Heart right ventricle (tissue), 16 donors: ENCODE measurements at regions not wholly inside any gene's neighbourhood (a gene's known extent, or its start where the extent isn't known, plus 50 kb on each side); places are given as distances from the start of the nearest gene placed in this dataset.

Source experiments
- ATAC-seq, 8 donors: fragments of 200-7000 bp; cut with Tn5 transposase; one replicate each; pipeline ENCODE4 v1.9.1; 2020; ENCODE audit warnings: mild to moderate bottlenecking in 8 of 8, moderate library complexity in 8 of 8, moderate number of reproducible peaks in 1 of 8
- DNase-seq, 2 donors: peaks; one replicate each; pipeline ENCODE4 v3.0.0-alpha.2; 2020
- H3K27ac ChIP-seq, 10 donors: fragments of 200-600 bp; sonication (generic) in 2 of 10; one replicate each; pipeline versions ENCODE4 v1.5.0 to v1.8.0; 2020 to 2022; ENCODE audit warnings: mild to moderate bottlenecking in 3 of 10
- H3K27me3 ChIP-seq, 7 donors: fragments of 200-600 bp; one replicate each; pipeline ENCODE4 v1.8.0; 2021 to 2022; ENCODE audit warnings: mild to moderate bottlenecking in 2 of 7
- H3K36me3 ChIP-seq, 9 donors: fragments of 200-600 bp; sonication (generic) in 1 of 9; one replicate each; pipeline versions ENCODE4 v1.5.0 to v1.8.0; 2020 to 2022; ENCODE audit warnings: mild to moderate bottlenecking in 2 of 9
- H3K4me1 ChIP-seq, 9 donors: fragments of 200-600 bp; sonication (generic) in 1 of 9; one replicate each; pipeline versions ENCODE4 v1.5.0 to v1.8.0; 2020 to 2022; ENCODE audit warnings: mild to moderate bottlenecking in 4 of 9
- H3K4me3 ChIP-seq, 10 donors: fragments of 200-600 bp; sonication (generic) in 2 of 10; one replicate each; pipeline versions ENCODE4 v1.5.0 to v1.8.0; 2020 to 2022; ENCODE audit warnings: mild to moderate bottlenecking in 7 of 10, moderate library complexity in 2 of 10
- H3K9me3 ChIP-seq, 11 donors: fragments of 200-600 bp in 10 of 11; sonication (generic) in 2 of 11; one replicate each; pipeline versions ENCODE4 v1.5.0 to v1.8.0; 2013 to 2022; ENCODE audit warnings: mild to moderate bottlenecking in 2 of 11, control low read depth in 1 of 11, moderate library complexity in 1 of 11
- WGBS, 2 donors: extraction: QIAGEN DNeasy Blood & Tissue Kit; methylation state at CpG; one replicate each; pipeline ENCODE4 v1.1.7; 2013; ENCODE audit warnings: inconsistent platforms in 1 of 2; 5-methylcytosine and 5-hydroxymethylcytosine counted together
- intact Hi-C, 10 donors: fragments of 100-400 bp; cut with DNase I; formaldehyde crosslinking; loops; one replicate each; pipeline versions ENCODE4 v1.11.1 to v1.14.2; 2022
- TF ChIP-seq, protein P1 (sequence below), 9 donors: fragments of 200-600 bp; sonication (generic) in 2 of 9; IDR thresholded peaks; one replicate each; pipeline versions ENCODE4 v1.5.0 to v1.8.0; 2021 to 2022; ENCODE audit warnings: antibody characterized with exemption in 9 of 9, mild to moderate bottlenecking in 5 of 9, moderate library complexity in 1 of 9
- donor health status: Arrhythmogenic right ventricular cardiomyopathy.
- donor health status: ischemic (EF 13 %, LVEDD 7.1; RV severe dilation, severe dysfunction).
- donor health status: healthy with polysubstance abuse.
- donor health status: DM: no; HTN: yes; CAD: no.
- donor health status: DM: no; HTN: no; CAD: no.
- donor health status: ischemic (EF 25% LVEDD 6.9; RV normal size, moderate dysfunction).
- donor health status: ischemic (EF 25% LVEDD 5.7; RV mildly dilated, moderate dysfunction).
- donor health status: healthy.
- donor health status: DM: yes; HTN: yes; CAD: no.
- donor health status: Ischemic cardiomyopathy.
- donor health status: ischemic (EF 35%, LVEDD 5.7; RV mildly dilated, moderate dysfunction).
- donor health status: nonischemic (EF 11% LVEDD 7.7; RV severe dilation, severe dysfunction).
- donor health status: DM: yes; HTN: yes; CAD: no.
- donor health status: PGD.
- donor health status: ischemic (EF 29% LVEDD 5.4; RV normal size, mild dysfunction).
- donor health status: nonischemic (EF 23%, LVEDD 6.1; RV moderate dilation, normal function).

DNA sequence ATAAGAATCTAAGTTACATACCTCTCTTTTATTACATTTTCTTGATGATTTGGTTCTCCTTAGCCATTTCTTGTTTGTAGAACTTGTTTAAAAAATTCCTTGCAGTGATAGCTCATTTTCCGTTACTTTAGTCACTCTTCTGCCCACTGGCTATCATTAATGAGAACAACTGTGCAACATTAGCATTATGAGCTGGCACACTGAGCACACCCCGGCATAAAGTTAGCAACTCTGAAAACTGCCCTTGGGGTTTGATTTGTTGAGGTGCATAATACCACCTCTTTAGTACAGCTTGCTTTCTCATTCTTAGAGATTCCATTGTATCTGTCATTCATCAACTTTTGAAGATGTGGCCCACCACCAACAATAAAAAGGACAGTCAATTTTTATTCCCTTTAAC, 87.6 kb upstream of the ADCY1 start:
- Histone ChIP-seq H3K9me3 (peaks cover 0 to 9% (median 0%) of the 10 kb centered on the region in 11 donors), H3K4me3 (no peak overlapping the region), H3K27me3 (no peaks in the 10 kb centered on the region), H3K27ac (no peak overlapping the region), H3K4me1 (no peaks in the 10 kb centered on the region), H3K36me3 (no peaks in the 10 kb centered on the region)
- no peak for DNase-seq
- ATAC-seq: no peak
- TF ChIP-seq, protein P1, sequence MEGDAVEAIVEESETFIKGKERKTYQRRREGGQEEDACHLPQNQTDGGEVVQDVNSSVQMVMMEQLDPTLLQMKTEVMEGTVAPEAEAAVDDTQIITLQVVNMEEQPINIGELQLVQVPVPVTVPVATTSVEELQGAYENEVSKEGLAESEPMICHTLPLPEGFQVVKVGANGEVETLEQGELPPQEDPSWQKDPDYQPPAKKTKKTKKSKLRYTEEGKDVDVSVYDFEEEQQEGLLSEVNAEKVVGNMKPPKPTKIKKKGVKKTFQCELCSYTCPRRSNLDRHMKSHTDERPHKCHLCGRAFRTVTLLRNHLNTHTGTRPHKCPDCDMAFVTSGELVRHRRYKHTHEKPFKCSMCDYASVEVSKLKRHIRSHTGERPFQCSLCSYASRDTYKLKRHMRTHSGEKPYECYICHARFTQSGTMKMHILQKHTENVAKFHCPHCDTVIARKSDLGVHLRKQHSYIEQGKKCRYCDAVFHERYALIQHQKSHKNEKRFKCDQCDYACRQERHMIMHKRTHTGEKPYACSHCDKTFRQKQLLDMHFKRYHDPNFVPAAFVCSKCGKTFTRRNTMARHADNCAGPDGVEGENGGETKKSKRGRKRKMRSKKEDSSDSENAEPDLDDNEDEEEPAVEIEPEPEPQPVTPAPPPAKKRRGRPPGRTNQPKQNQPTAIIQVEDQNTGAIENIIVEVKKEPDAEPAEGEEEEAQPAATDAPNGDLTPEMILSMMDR (IDR thresholded peaks at IDR 0.05): no peak
- intact Hi-C loops: no loop called here
- WGBS, 2 donors: 92 to 93% methylated on average over 2 of the region's 2 CpGs

DNA sequence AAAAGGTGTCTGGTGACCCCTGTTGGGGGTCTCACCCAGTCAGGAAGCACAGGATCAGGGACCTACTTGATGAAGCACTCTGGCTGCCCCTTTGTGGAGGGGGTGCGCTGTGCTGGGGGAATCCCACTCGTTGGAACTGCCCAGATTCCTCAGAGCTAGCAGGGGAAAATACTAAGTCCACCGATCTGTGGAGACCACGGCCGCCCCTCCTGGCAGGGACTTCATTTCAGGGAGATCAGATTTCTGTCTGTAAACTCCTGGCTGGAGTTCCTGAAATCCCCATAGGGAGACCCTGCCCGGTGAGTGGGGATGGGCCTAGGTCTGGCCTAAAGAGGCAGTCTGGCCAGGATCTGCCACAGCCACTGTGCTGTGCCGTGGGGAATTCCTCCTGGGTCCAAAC, 79.3 kb upstream of the ADCY1 start:
- WGBS, 2 donors: 45 to 56% methylated on average over 7 of the region's 7 CpGs
- TF ChIP-seq, protein P1 (IDR thresholded peaks at IDR 0.05): no peak
- no peak overlapping the region for H3K27ac ChIP-seq

DNA sequence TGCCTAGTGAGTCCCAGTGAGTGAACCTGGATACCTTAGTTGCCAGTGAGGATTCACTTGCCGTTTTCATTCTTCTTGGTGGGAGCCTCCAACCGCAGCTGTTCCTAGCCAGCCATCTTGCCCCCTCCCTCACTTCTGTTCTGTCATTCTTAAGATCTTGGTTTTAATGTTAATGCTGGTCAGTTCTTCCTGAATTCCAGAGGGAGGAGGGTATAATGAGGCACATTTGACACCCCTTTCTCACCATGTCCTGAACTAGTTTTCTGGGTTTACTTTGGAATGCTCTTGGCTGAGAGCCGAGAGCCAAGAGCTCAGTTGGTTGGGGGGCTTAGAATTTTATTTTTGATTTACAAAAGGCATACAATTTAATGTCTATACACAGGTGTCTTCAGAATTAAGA, 78.5 kb upstream of the ADCY1 start:
- peaks cover 0 to 12% (median 0%) of the 10 kb centered on the region in 11 donors for H3K9me3 ChIP-seq
- H3K4me3 ChIP-seq: no peak overlapping the region
- H3K4me1 ChIP-seq: no peaks in the 10 kb centered on the region
- peaks cover 0 to 20% (median 12%) of the 10 kb centered on the region in 7 donors for H3K27me3 ChIP-seq
- intact Hi-C loops: no loop called here
- ATAC-seq (no peak), DNase-seq (no peak)
- H3K27ac ChIP-seq: no peak overlapping the region
- no peaks in the 10 kb centered on the region for H3K36me3 ChIP-seq
- TF ChIP-seq, protein P1 (IDR thresholded peaks at IDR 0.05): no peak
- WGBS, 2 donors: 84 to 91% methylated on average over 3 of the region's 3 CpGs

More for the DNA sequence above, 79.3 kb upstream of the ADCY1 start:
- Histone ChIP-seq H3K36me3 (no peaks in the 10 kb centered on the region), H3K27me3 (peaks cover 0 to 20% (median 12%) of the 10 kb centered on the region in 7 donors), H3K4me1 (no peaks in the 10 kb centered on the region), H3K4me3 (no peak overlapping the region), H3K9me3 (peaks cover 0 to 17% (median 0%) of the 10 kb centered on the region in 11 donors)
- DNase-seq: no peak
- no peak for ATAC-seq
- intact Hi-C loops: no loop called here

DNA sequence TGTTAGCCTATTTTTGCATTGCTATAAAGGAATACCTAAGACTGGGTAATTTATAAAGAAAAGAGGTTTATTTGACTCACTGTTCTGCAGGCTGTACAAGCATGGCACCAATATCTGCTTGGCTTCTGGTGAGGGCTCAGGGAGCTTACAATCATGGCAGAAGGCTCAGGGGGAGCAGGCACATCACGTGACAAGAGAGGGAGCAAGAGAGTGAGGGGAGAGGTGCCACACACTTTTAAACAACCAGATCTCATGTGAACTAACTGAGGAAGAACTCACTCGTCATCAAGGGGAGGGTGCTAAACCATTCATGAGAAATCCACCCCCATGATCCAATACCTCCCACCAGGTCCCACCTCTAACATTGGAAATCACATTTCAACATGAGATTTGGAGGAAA, 73.9 kb upstream of the ADCY1 start:
- no peak for ATAC-seq
- H3K4me3 ChIP-seq: no peak overlapping the region
- no peak for DNase-seq
- H3K27me3 ChIP-seq: peaks cover 0 to 14% (median 11%) of the 10 kb centered on the region in 7 donors
- no peaks in the 10 kb centered on the region for H3K4me1 ChIP-seq
- 68 to 89% methylated on average over 2 of the region's 2 CpGs for WGBS, 2 donors
- TF ChIP-seq, protein P1 (IDR thresholded peaks at IDR 0.05): no peak
- H3K9me3 ChIP-seq: peaks cover 0 to 18% (median 0%) of the 10 kb centered on the region in 11 donors
- H3K27ac ChIP-seq: no peak overlapping the region
- intact Hi-C loops: no loop called here
- H3K36me3 ChIP-seq: no peaks in the 10 kb centered on the region
